ENCODE measurements at regions not wholly inside any gene's neighbourhood (a gene's known extent, or its start where the extent isn't known, plus 50 kb on each side); places are given as distances from the start of the nearest gene placed in this dataset.
"Not testable (repeated sequence)": the region's sequence is repeated elsewhere in the genome, so short reads cannot be mapped to it uniquely, and the experiment has no call there.

GRCh38 chr1:178609015-178609414 is 96.1 kb downstream of the TEX35 start:
- no peak for DNase-seq

GRCh38 chr1:178610690-178611410 is 97.9 kb downstream of the TEX35 start:
- not testable (repeated sequence) for DNase-seq

DNA sequence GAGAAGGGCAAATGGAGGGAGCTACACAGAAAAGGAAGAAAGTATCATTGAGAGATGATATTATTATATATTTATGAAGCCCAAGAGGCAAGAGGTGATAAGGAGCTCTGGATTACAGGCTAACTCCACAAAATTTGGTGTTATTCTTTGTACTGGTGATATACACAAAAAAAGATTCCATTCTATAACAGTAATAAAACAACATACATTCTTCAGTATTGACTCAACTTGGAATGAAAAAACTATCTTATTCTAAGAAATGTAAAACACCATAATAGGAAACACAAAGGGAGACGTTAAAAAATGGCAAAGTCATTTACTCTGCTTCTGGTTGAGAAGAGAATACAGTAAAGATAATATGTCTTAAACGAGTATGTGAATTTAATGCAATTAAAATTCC is 99.4 kb downstream of the TEX35 start:
- no peak for DNase-seq

DNA sequence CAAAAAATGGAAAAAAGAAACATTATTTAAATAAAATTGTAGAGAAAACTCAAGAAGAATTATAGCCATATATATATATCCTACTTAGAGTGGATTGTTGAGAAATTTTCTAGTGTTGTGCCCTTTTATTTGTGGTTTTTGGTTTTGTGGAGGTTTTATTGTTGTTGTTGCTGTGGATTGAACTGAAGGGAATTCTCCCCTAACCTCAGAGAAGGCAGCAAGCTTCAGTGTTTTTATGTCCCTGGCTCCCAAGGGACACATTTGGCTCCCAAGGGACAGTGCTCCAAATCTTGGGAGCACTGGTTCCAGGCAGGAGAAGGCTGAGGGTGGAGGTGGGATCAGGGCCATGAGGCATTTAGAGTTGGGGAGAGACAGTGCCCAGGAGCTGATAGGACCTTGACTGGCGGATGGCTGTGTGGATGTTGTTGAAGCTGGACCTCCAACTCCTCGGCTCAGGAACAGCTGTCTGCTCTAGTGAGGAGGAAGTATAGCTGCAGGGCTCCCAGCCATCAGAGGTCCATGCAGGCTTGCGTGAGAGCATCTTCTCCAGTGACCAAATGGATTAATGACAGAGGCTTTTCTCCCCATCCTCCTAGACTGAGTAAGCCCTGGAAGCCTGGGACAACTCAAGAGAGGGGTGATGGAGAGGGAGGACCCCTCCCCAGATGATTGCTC is 100.5 kb downstream of the TEX35 start:
- no peak for DNase-seq

GRCh38 chr1:178614286-178614685 is 101.4 kb downstream of the TEX35 start:
- no peak for DNase-seq

- no peak for DNase-seq
Measured at GRCh38 chr1:178619042-178619927, 105.8 kb upstream of the RALGPS2 start.

GRCh38 chr1:178620584-178621475 is 104.2 kb upstream of the RALGPS2 start:
- DNase-seq, result no peak

GRCh38 chr1:178621822-178622221 is 103.2 kb upstream of the RALGPS2 start:
- no peak for DNase-seq

GRCh38 chr1:178625695-178626094 is 99.3 kb upstream of the RALGPS2 start:
- no peak for DNase-seq

DNA sequence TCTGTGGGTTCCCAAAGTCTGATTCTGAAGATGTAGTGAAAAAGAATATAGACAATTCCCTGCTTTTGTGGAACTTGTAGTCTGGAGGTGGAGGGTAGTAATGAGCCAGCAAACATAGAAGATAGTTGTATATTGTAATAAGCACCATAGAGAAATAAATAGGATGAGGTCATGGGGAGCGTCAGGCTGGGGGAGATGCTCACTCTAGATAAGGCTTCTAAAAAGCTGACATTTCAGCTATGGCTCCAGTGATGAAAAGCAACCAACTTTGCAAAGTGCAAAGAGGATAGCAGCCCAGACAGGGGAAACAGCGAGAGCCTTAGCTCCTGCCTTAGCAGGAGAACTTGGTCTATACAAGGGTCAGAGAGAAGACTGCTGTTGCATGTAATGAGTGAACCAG is 98.0 kb upstream of the RALGPS2 start:
- DNase-seq, result no peak

DNA sequence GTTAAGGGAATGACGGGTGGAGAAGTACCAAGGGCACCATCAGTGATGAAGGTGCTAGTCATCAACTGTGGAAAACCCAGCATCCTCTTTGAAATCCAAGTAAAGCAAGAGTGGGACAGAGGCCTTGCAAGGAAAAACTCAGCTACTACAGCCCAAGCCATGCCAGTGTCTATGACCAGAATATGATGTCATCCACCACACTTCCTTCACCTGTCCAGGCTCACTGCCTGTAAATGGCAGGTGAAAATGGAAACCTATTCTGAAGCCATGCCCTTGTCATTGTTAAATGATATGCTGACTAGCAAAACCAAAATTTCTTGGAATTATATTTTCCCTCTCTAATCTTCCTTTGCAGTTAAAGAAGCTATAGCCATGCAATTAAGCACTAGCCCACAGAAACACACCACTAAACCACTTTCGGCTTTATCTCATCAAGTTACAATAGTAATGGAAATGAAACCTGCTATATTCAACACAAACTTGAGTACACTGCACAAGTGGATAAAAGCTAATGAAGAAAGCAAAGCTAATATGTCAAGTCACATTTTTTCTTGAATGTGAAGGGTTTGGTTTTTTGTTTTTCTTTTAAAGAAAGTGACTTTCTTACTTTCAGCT is 96.3 kb upstream of the RALGPS2 start:
- DNase-seq, result no peak

GRCh38 chr1:178629252-178630154 is 95.5 kb upstream of the RALGPS2 start:
- no peak for DNase-seq

DNA sequence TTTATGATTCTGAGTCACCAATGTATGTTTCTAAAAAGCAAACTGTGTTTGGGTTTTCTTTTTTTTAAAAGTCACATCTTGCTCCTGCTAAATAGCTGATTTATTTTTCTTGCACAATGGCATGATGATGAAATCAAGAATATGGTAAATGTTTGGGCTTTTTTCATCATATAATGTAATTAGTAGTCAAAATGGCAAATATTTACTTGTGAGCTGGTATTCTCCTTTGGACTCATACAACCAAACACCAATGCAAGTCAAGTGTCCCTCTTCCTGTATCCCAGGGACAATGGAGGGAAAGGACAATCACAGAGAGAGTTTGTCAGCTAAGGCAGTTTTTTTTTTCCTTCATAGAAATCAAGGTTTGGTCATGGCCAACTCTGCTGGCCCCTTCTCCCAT is 94.6 kb upstream of the RALGPS2 start:
- no peak for DNase-seq

- no peak for DNase-seq
Measured at GRCh38 chr1:178632653-178633052, 92.4 kb upstream of the RALGPS2 start.

GRCh38 chr1:178633056-178633455 is 92.0 kb upstream of the RALGPS2 start:
- DNase-seq, result no peak

GRCh38 chr1:178634445-178634844 is 90.6 kb upstream of the RALGPS2 start:
- no peak for DNase-seq

- no peak for DNase-seq
Measured at GRCh38 chr1:178637841-178638240, 87.2 kb upstream of the RALGPS2 start.

DNA sequence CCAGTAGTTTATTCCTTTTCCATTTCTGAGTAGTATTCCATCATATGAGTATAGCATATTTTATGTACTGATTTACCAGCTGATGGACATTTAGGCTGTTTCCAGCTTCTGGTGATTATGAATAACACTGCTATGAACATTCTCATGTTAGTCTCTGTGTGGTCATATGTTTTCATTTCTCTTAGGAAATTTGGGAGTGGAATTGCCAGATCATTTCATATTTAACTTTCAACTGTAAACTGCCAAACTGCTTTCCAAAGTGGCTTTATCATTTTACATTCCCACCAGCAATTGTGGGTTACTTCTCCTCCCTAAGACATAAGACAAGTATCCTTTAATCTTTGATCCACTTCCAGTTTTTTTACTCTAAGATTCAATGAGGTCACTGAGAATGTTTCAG is 85.7 kb upstream of the RALGPS2 start:
- no peak for DNase-seq

GRCh38 chr1:178642282-178642681 is 82.8 kb upstream of the RALGPS2 start:
- DNase-seq, result no peak

- no peak for DNase-seq
Measured at GRCh38 chr1:178643349-178643748, 81.7 kb upstream of the RALGPS2 start.

GRCh38 chr1:178643831-178644230 is 81.2 kb upstream of the RALGPS2 start:
- no peak for DNase-seq

Data from NCI-H1694 treated with DMSO at 0.1 percent for 48 hours (cell line).